Fibroblast of lung (primary cell): ENCODE measurements at regions not wholly inside any gene's neighbourhood (a gene's known extent, or its start where the extent isn't known, plus 50 kb on each side); places are given as distances from the start of the nearest gene placed in this dataset.
"Not testable (repeated sequence)": the region's sequence is repeated elsewhere in the genome, so short reads cannot be mapped to it uniquely, and the experiment has no call there.

Experiments used
- DNase-seq, 2 donors: peaks; one replicate each; pipeline versions ENCODE4 v3.0.0 to v3.0.0-alpha.2; 2010; ENCODE audit warnings: low read depth in 2 of 2
- H2AFZ ChIP-seq: 2 replicates; pipeline ENCODE4 v1.5.1; 2012; ENCODE audit warnings: low read length, control low read depth, inconsistent platforms
- H3K27ac ChIP-seq: 2 replicates; pipeline ENCODE4 v1.5.1; 2011; ENCODE audit warnings: low read length, control low read depth; ENCODE audit not compliant: insufficient read depth
- H3K27me3 ChIP-seq: 2 replicates; pipeline ENCODE4 v1.5.1; 2011; ENCODE audit warnings: mild to moderate bottlenecking, low read length; ENCODE audit not compliant: control insufficient read depth, insufficient read depth
- H3K36me3 ChIP-seq: 2 replicates; pipeline ENCODE4 v1.5.1; 2011; ENCODE audit warnings: low read length; ENCODE audit not compliant: control insufficient read depth, insufficient read depth
- H3K4me1 ChIP-seq: 2 replicates; pipeline ENCODE4 v1.5.1; 2011; ENCODE audit warnings: low read length; ENCODE audit not compliant: control insufficient read depth, insufficient read depth; ENCODE audit errors: extremely low read depth
- H3K4me2 ChIP-seq: 2 replicates; pipeline ENCODE4 v1.5.1; 2011; ENCODE audit warnings: low read length, control low read depth; ENCODE audit not compliant: insufficient read depth; ENCODE audit errors: extremely low read depth
- H3K4me3 ChIP-seq, 4 experiments: fragments of 200-600 bp in 1 of 4; sonication (generic) in 1 of 4; replicated peaks in 1 of 4; 2 replicates each; pipeline ENCODE4 v1.5.1; 2011 to 2016; ENCODE audit warnings: low read length in 4 of 4, low read depth in 3 of 4, mild to moderate bottlenecking in 3 of 4, control low read depth in 2 of 4, inconsistent platforms in 1 of 4, mixed read lengths in 1 of 4; ENCODE audit not compliant: insufficient read depth in 1 of 4; ENCODE audit errors: control extremely low read depth in 1 of 4
- H3K79me2 ChIP-seq: 2 replicates; pipeline ENCODE4 v1.5.1; 2012; ENCODE audit warnings: mild to moderate bottlenecking, low read length, inconsistent platforms; ENCODE audit not compliant: control insufficient read depth, insufficient read depth
- H3K9ac ChIP-seq: 2 replicates; pipeline ENCODE4 v1.5.1; 2011; ENCODE audit warnings: mild to moderate bottlenecking, low read length, control low read depth; ENCODE audit not compliant: insufficient read depth
- H3K9me3 ChIP-seq: 2 replicates; pipeline ENCODE4 v1.5.1; 2012; ENCODE audit warnings: low read depth, low read length; ENCODE audit not compliant: control insufficient read depth, insufficient read depth
- H4K20me1 ChIP-seq: 2 replicates; pipeline ENCODE4 v1.5.1; 2011; ENCODE audit warnings: low read length; ENCODE audit not compliant: control insufficient read depth, insufficient read depth; ENCODE audit errors: extremely low read depth
- EZH2 ChIP-seq: IDR thresholded peaks from 2 replicates; pipeline ENCODE4 v1.5.1; 2012; ENCODE audit warnings: low read length, control low read depth, mild to moderate bottlenecking; ENCODE audit errors: missing control alignments
- TF ChIP-seq, protein P1 (sequence below), 2 donors: IDR thresholded peaks in 1 of 2; conservative IDR thresholded peaks in 1 of 2; 1 replicate in 1 of 2; 2 replicates in 1 of 2; pipeline ENCODE4 v1.5.1; 2011 to 2012; ENCODE audit warnings: low read length in 2 of 2, control low read depth in 1 of 2, inconsistent platforms in 1 of 2, low read depth in 1 of 2, mild to moderate bottlenecking in 1 of 2

DNA sequence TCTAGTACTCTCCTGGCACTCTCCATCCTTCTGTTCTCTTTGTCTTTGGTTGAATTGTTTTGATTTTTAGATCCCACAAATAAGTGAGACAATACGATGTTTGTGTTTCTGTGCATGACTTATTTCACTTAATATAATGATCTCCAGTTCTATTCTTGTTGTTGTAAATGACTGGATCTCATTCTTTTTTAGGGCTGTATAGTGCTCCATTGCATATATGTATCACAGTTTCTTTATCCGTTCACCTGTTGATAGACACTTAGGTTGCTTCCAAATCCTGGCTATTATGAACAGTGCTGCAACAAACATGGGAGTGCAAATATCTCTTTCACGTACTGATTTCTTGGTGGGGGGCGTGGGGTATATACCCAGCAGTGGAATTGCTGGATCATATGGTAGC lies 245.0 kb downstream of the ADCYAP1 start:
- Histone ChIP-seq H3K27ac (no peak overlapping the region), H3K4me1 (no peaks in the 10 kb centered on the region), H3K4me3 (no peak overlapping the region), H4K20me1 (no peaks in the 10 kb centered on the region), H3K27me3 (no peaks in the 10 kb centered on the region), H3K36me3 (no peaks in the 10 kb centered on the region), H2AFZ (no peak overlapping the region), H3K4me2 (no peak overlapping the region), H3K9ac (no peak overlapping the region), H3K79me2 (no peaks in the 10 kb centered on the region), H3K9me3 (no peaks in the 10 kb centered on the region)
- TF ChIP-seq EZH2 = no peak
- TF ChIP-seq, protein P1, sequence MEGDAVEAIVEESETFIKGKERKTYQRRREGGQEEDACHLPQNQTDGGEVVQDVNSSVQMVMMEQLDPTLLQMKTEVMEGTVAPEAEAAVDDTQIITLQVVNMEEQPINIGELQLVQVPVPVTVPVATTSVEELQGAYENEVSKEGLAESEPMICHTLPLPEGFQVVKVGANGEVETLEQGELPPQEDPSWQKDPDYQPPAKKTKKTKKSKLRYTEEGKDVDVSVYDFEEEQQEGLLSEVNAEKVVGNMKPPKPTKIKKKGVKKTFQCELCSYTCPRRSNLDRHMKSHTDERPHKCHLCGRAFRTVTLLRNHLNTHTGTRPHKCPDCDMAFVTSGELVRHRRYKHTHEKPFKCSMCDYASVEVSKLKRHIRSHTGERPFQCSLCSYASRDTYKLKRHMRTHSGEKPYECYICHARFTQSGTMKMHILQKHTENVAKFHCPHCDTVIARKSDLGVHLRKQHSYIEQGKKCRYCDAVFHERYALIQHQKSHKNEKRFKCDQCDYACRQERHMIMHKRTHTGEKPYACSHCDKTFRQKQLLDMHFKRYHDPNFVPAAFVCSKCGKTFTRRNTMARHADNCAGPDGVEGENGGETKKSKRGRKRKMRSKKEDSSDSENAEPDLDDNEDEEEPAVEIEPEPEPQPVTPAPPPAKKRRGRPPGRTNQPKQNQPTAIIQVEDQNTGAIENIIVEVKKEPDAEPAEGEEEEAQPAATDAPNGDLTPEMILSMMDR (conservative IDR thresholded peaks at IDR 0.05 in 1 of 2, IDR thresholded peaks at IDR 0.05 in 1 of 2; ENCODE audit: low read depth in 1 of 2, low read length in 2 of 2) = no peak
- DNase-seq = no peak

GRCh38 chr18:1150344-1150743 lies 245.7 kb downstream of the ADCYAP1 start:
- no peak for DNase-seq

GRCh38 chr18:1152958-1153357 lies 248.3 kb downstream of the ADCYAP1 start:
- H2AFZ ChIP-seq, H3K27ac ChIP-seq, H4K20me1 ChIP-seq, H3K79me2 ChIP-seq, H3K4me2 ChIP-seq, H3K4me3 ChIP-seq, H3K4me1 ChIP-seq, H3K27me3 ChIP-seq, H3K9me3 ChIP-seq, DNase-seq, H3K36me3 ChIP-seq, H3K9ac ChIP-seq: not testable (repeated sequence)

More at GRCh38 chr18:1150344-1150743, 245.7 kb downstream of the ADCYAP1 start:
- H3K27me3 ChIP-seq = no peaks in the 10 kb centered on the region
- H3K9ac ChIP-seq = no peak overlapping the region
- no peaks in the 10 kb centered on the region for H3K9me3 ChIP-seq
- no peak overlapping the region for H3K27ac ChIP-seq
- H3K4me2 ChIP-seq = no peak overlapping the region
- H3K4me3 ChIP-seq = no peak overlapping the region
- H3K79me2 ChIP-seq = no peaks in the 10 kb centered on the region
- H4K20me1 ChIP-seq = no peaks in the 10 kb centered on the region
- H3K4me1 ChIP-seq = no peaks in the 10 kb centered on the region
- no peaks in the 10 kb centered on the region for H3K36me3 ChIP-seq
- no peak overlapping the region for H2AFZ ChIP-seq
- TF ChIP-seq, protein P1 (conservative IDR thresholded peaks at IDR 0.05 in 1 of 2, IDR thresholded peaks at IDR 0.05 in 1 of 2; ENCODE audit: low read depth in 1 of 2, low read length in 2 of 2) = no peak
- TF ChIP-seq EZH2 = no peak
